Body of pancreas (tissue), 4 donors: ENCODE measurements at regions not wholly inside any gene's neighbourhood (a gene's known extent, or its start where the extent isn't known, plus 50 kb on each side); places are given as distances from the start of the nearest gene placed in this dataset.

Experiments
- ATAC-seq: fragments of 150-250 bp; one replicate; pipeline ENCODE4 v1.9.1; 2016
- DNase-seq, 4 donors: peaks; one replicate each; pipeline ENCODE4 v3.0.0-alpha.2; 2019
- H3K27ac ChIP-seq, 4 donors: fragments of 200-600 bp; sonication (generic); 1 replicate in 3 of 4; 2 replicates in 1 of 4; pipeline versions ENCODE4 v1.5.1 to v1.6.1; 2016 to 2019; ENCODE audit warnings: mild to moderate bottlenecking in 1 of 4, mixed read lengths in 1 of 4, moderate library complexity in 1 of 4
- H3K27me3 ChIP-seq, 2 donors: fragments of 200-600 bp; sonication (generic); one replicate each; pipeline ENCODE4 v1.6.0; 2016; ENCODE audit warnings: mild to moderate bottlenecking in 1 of 2
- H3K36me3 ChIP-seq, 2 donors: fragments of 200-600 bp; sonication (generic); replicated peaks in 1 of 2; 2 replicates each; pipeline ENCODE4 v1.5.1; 2016; ENCODE audit warnings: low read depth in 2 of 2; ENCODE audit not compliant: insufficient read depth in 1 of 2
- H3K4me1 ChIP-seq: fragments of 200-600 bp; sonication (generic); one replicate; pipeline ENCODE4 v1.6.0; 2016
- H3K4me3 ChIP-seq, 2 donors: fragments of 200-600 bp; sonication (generic); 1 replicate in 1 of 2; 2 replicates in 1 of 2; pipeline ENCODE4 v1.5.1; 2016 to 2019
- H3K9me3 ChIP-seq, 3 donors: fragments of 200-600 bp; sonication (generic); 1 replicate in 2 of 3; 2 replicates in 1 of 3; pipeline ENCODE4 v1.5.1; 2016
- POLR2A ChIP-seq, 3 donors: fragments of 450-650 bp; IDR thresholded peaks; one replicate each; pipeline ENCODE4 v1.6.1; 2016; ENCODE audit warnings: antibody characterized with exemption in 3 of 3, mild to moderate bottlenecking in 2 of 3
- WGBS, 2 donors: methylation state at CpG; one replicate each; pipeline ENCODE4 v1.1.5; 2017; 5-methylcytosine and 5-hydroxymethylcytosine counted together
- intact Hi-C: fragments of 100-400 bp; cut with DNase I; formaldehyde crosslinking; loops from one replicate; pipeline ENCODE4 v1.15.1; 2023
- TF ChIP-seq, protein P1 (sequence below), 7 experiments: fragments of 450-650 bp in 4 of 7; fragments of 200-600 bp in 3 of 7; sonication (generic) in 3 of 7; IDR thresholded peaks; one replicate each; pipeline ENCODE4 v1.5.1; 2016 to 2019; ENCODE audit warnings: antibody characterized with exemption in 7 of 7

GRCh38 chr3:64454179-64454578, 228.9 kb upstream of the PRICKLE2 start:
- no peaks in the 10 kb centered on the region for H3K4me1 ChIP-seq
- H3K27me3 ChIP-seq, result no peaks in the 10 kb centered on the region
- TF ChIP-seq, protein P1, sequence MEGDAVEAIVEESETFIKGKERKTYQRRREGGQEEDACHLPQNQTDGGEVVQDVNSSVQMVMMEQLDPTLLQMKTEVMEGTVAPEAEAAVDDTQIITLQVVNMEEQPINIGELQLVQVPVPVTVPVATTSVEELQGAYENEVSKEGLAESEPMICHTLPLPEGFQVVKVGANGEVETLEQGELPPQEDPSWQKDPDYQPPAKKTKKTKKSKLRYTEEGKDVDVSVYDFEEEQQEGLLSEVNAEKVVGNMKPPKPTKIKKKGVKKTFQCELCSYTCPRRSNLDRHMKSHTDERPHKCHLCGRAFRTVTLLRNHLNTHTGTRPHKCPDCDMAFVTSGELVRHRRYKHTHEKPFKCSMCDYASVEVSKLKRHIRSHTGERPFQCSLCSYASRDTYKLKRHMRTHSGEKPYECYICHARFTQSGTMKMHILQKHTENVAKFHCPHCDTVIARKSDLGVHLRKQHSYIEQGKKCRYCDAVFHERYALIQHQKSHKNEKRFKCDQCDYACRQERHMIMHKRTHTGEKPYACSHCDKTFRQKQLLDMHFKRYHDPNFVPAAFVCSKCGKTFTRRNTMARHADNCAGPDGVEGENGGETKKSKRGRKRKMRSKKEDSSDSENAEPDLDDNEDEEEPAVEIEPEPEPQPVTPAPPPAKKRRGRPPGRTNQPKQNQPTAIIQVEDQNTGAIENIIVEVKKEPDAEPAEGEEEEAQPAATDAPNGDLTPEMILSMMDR (IDR thresholded peaks at IDR 0.05), result no peak
- no peak for TF ChIP-seq POLR2A (IDR thresholded peaks at IDR 0.05)
- ATAC-seq (no peak), DNase-seq (no peak)
- H3K4me3 ChIP-seq, result no peak overlapping the region
- no peak overlapping the region for H3K27ac ChIP-seq
- WGBS, 2 donors, result 62 to 66% methylated on average over 3 of the region's 3 CpGs
- intact Hi-C loops, result no loop called here
- no peaks in the 10 kb centered on the region for H3K36me3 ChIP-seq
- H3K9me3 ChIP-seq, result no peaks in the 10 kb centered on the region

- Histone ChIP-seq H3K27me3 (no peaks in the 10 kb centered on the region), H3K4me1 (no peaks in the 10 kb centered on the region), H3K27ac (no peak overlapping the region), H3K36me3 (no peaks in the 10 kb centered on the region), H3K4me3 (no peak overlapping the region), H3K9me3 (no peaks in the 10 kb centered on the region)
- intact Hi-C loops, result no loop called here
- no peak for TF ChIP-seq POLR2A (IDR thresholded peaks at IDR 0.05)
- TF ChIP-seq, protein P1 (IDR thresholded peaks at IDR 0.05), result no peak
- ATAC-seq, result no peak
- WGBS, 2 donors, result 87 to 88% methylated on average over 6 of the region's 6 CpGs
- DNase-seq, result no peak
Measured at GRCh38 chr3:64451283-64452012, 226.2 kb upstream of the PRICKLE2 start.

- intact Hi-C loops, result no loop called here
- no peaks in the 10 kb centered on the region for H3K27me3 ChIP-seq
- TF ChIP-seq, protein P1 (IDR thresholded peaks at IDR 0.05), result no peak
Measured at GRCh38 chr3:64450396-64450956, 225.2 kb upstream of the PRICKLE2 start.

GRCh38 chr3:64449026-64449425, 223.8 kb upstream of the PRICKLE2 start:
- Histone ChIP-seq H3K36me3 (no peaks in the 10 kb centered on the region), H3K27ac (no peak overlapping the region), H3K4me3 (no peak overlapping the region), H3K27me3 (no peaks in the 10 kb centered on the region), H3K4me1 (peaks cover 12% of the 10 kb centered on the region), H3K9me3 (no peaks in the 10 kb centered on the region)
- DNase-seq, result no peak
- 74 to 97% methylated on average over 2 of the region's 2 CpGs for WGBS, 2 donors
- no peak for ATAC-seq
- no peak for TF ChIP-seq POLR2A (IDR thresholded peaks at IDR 0.05)
- TF ChIP-seq, protein P1 (IDR thresholded peaks at IDR 0.05), result no peak
- intact Hi-C loops, result no loop called here

More at GRCh38 chr3:64450396-64450956, 225.2 kb upstream of the PRICKLE2 start:
- no peaks in the 10 kb centered on the region for H3K9me3 ChIP-seq
- peaks cover 3% of the 10 kb centered on the region for H3K4me1 ChIP-seq
- H3K27ac ChIP-seq, result no peak overlapping the region
- DNase-seq (no peak), ATAC-seq (no peak)
- WGBS, 2 donors, result 63% methylated on average over 5 of the region's 5 CpGs
- no peak overlapping the region for H3K4me3 ChIP-seq
- no peaks in the 10 kb centered on the region for H3K36me3 ChIP-seq

DNA sequence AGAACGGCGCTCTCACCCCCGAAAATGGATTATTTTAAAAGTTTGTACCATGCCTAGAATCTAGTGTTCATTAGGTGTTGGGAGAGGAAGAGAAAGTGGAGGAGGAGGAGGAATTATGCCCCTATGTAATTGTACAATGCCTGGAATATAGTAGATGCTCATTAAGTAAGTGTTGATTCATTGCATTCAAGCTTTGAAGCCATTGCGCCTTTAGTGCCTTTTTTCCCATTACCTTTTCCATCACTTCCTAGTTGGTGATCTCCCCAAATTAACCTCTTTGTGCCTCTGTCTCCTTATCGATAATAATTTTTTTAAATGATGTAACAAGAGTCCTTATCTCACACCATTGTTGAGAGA, 220.7 kb upstream of the PRICKLE2 start:
- no peak for DNase-seq
- Histone ChIP-seq H3K4me3 (no peak overlapping the region), H3K4me1 (peaks cover 39% of the 10 kb centered on the region), H3K27ac (no peak overlapping the region), H3K9me3 (no peaks in the 10 kb centered on the region), H3K36me3 (no peaks in the 10 kb centered on the region), H3K27me3 (no peaks in the 10 kb centered on the region)
- no peak for TF ChIP-seq POLR2A (IDR thresholded peaks at IDR 0.05)
- TF ChIP-seq, protein P1 (IDR thresholded peaks at IDR 0.05), result no peak
- intact Hi-C loops, result no loop called here
- 60 to 74% methylated on average over 5 of the region's 5 CpGs for WGBS, 2 donors
- ATAC-seq, result no peak
